IPS-18c (cell line): ENCODE measurements at regions not wholly inside any gene's neighbourhood (a gene's known extent, or its start where the extent isn't known, plus 50 kb on each side); places are given as distances from the start of the nearest gene placed in this dataset.
"Not testable (repeated sequence)": the region's sequence is repeated elsewhere in the genome, so short reads cannot be mapped to it uniquely, and the experiment has no call there.

Source experiments
- H3K4me3 ChIP-seq: 2 replicates; pipeline ENCODE4 v1.7.0; 2013; ENCODE audit warnings: low read depth, mild to moderate bottlenecking, low read length, moderate library complexity; ENCODE audit not compliant: insufficient read depth
- H3K9me3 ChIP-seq: one replicate; pipeline ENCODE4 v1.6.1; 2013; ENCODE audit warnings: mild to moderate bottlenecking, low read length, moderate library complexity; ENCODE audit not compliant: control insufficient read depth, insufficient read depth

- no peak overlapping the region for H3K4me3 ChIP-seq
- H3K9me3 ChIP-seq = no peaks in the 10 kb centered on the region
Measured at GRCh38 chr17:74113326-74113725, 90.2 kb upstream of the RPL38 start.

GRCh38 chr17:74113952-74114351 lies 89.5 kb upstream of the RPL38 start:
- Histone ChIP-seq H3K9me3 (no peaks in the 10 kb centered on the region), H3K4me3 (no peak overlapping the region)

GRCh38 chr17:74114881-74115470 lies 88.5 kb upstream of the RPL38 start:
- H3K9me3 ChIP-seq = no peaks in the 10 kb centered on the region
- H3K4me3 ChIP-seq = no peak overlapping the region

- Histone ChIP-seq H3K4me3 (no peak overlapping the region), H3K9me3 (no peaks in the 10 kb centered on the region)
Measured at GRCh38 chr17:74115586-74115985, 87.9 kb upstream of the RPL38 start.

GRCh38 chr17:74116087-74116717 lies 87.3 kb upstream of the RPL38 start:
- Histone ChIP-seq H3K9me3 (no peaks in the 10 kb centered on the region), H3K4me3 (no peak overlapping the region; the same call in 1 of the 2 replicates)

- no peak overlapping the region for H3K4me3 ChIP-seq
- H3K9me3 ChIP-seq = no peaks in the 10 kb centered on the region
Measured at GRCh38 chr17:74117087-74117698, 86.3 kb upstream of the RPL38 start.

- Histone ChIP-seq H3K9me3 (no peaks in the 10 kb centered on the region), H3K4me3 (no peak overlapping the region)
Measured at GRCh38 chr17:74117999-74118421, 85.5 kb upstream of the RPL38 start.

- Histone ChIP-seq H3K9me3 (no peaks in the 10 kb centered on the region), H3K4me3 (no peak overlapping the region)
Measured at GRCh38 chr17:74118504-74118903, 85.0 kb upstream of the RPL38 start.

- Histone ChIP-seq H3K9me3 (no peaks in the 10 kb centered on the region), H3K4me3 (no peak overlapping the region)
Measured at GRCh38 chr17:74119049-74119580, 84.4 kb upstream of the RPL38 start.

GRCh38 chr17:74119965-74120364 lies 83.5 kb upstream of the RPL38 start:
- Histone ChIP-seq H3K9me3 (no peaks in the 10 kb centered on the region), H3K4me3 (no peak overlapping the region)

- no peak overlapping the region for H3K4me3 ChIP-seq
- no peaks in the 10 kb centered on the region for H3K9me3 ChIP-seq
Measured at GRCh38 chr17:74123350-74123749, 80.1 kb upstream of the RPL38 start.

- no peaks in the 10 kb centered on the region for H3K9me3 ChIP-seq
- H3K4me3 ChIP-seq = no peak overlapping the region
Measured at GRCh38 chr17:74123866-74124444, 79.5 kb upstream of the RPL38 start.

GRCh38 chr17:74125156-74125555 lies 78.3 kb upstream of the RPL38 start:
- Histone ChIP-seq H3K9me3 (no peaks in the 10 kb centered on the region), H3K4me3 (no peak overlapping the region)

GRCh38 chr17:74126179-74126900 lies 77.1 kb upstream of the RPL38 start:
- H3K9me3 ChIP-seq = peaks cover 2% of the 10 kb centered on the region
- no peak overlapping the region for H3K4me3 ChIP-seq

GRCh38 chr17:74126959-74127358 lies 76.5 kb upstream of the RPL38 start:
- Histone ChIP-seq H3K9me3 (peaks cover 2% of the 10 kb centered on the region), H3K4me3 (no peak overlapping the region)

GRCh38 chr17:74128456-74129211 lies 74.8 kb upstream of the RPL38 start:
- Histone ChIP-seq H3K4me3 (no peak overlapping the region), H3K9me3 (peaks cover 5% of the 10 kb centered on the region)

- not testable (repeated sequence) for H3K9me3 ChIP-seq
Measured at GRCh38 chr17:74129800-74130199, 73.7 kb upstream of the RPL38 start.

More at GRCh38 chr17:74129800-74130199, 73.7 kb upstream of the RPL38 start:
- H3K4me3 ChIP-seq = not testable (repeated sequence)
